Smooth muscle cell (in vitro differentiated cells): ENCODE measurements at regions not wholly inside any gene's neighbourhood (a gene's known extent, or its start where the extent isn't known, plus 50 kb on each side); places are given as distances from the start of the nearest gene placed in this dataset.

Source experiments
- DNase-seq: peaks from one replicate; lab custom pipeline; 2025; ENCODE audit not compliant: unreplicated experiment; lab: John Stamatoyannopoulos, UW
- H2AFZ ChIP-seq: fragments of 200-600 bp; sonication (generic); 2 replicates; pipeline ENCODE4 v1.6.0; 2016; ENCODE audit warnings: antibody characterized with exemption, low read depth, mild to moderate bottlenecking
- H3F3A ChIP-seq: fragments of 200-600 bp; sonication (generic); 2 replicates; pipeline ENCODE4 v1.6.0; 2017; ENCODE audit warnings: antibody characterized with exemption, low read depth
- H3K27ac ChIP-seq: fragments of 200-600 bp; sonication (generic); 2 replicates; pipeline ENCODE4 v1.5.1; 2016; ENCODE audit warnings: low read depth, mild to moderate bottlenecking
- H3K27me3 ChIP-seq: fragments of 200-600 bp; sonication (generic); 2 replicates; pipeline ENCODE4 v1.6.1; 2016; ENCODE audit warnings: low read depth, mild to moderate bottlenecking
- H3K36me3 ChIP-seq: fragments of 200-600 bp; sonication (generic); 2 replicates; pipeline ENCODE4 v1.5.1; 2016; ENCODE audit warnings: low read depth
- H3K4me1 ChIP-seq: fragments of 200-600 bp; sonication (generic); 2 replicates; pipeline ENCODE4 v1.5.1; 2016; ENCODE audit warnings: low read depth
- H3K4me2 ChIP-seq: fragments of 200-600 bp; sonication (generic); 2 replicates; pipeline ENCODE4 v1.6.0; 2016; ENCODE audit warnings: mild to moderate bottlenecking
- H3K4me3 ChIP-seq: fragments of 200-600 bp; sonication (generic); 2 replicates; pipeline ENCODE4 v1.5.1; 2016; ENCODE audit warnings: mild to moderate bottlenecking
- H3K79me2 ChIP-seq: fragments of 200-600 bp; sonication (generic); 2 replicates; pipeline ENCODE4 v1.6.0; 2016; ENCODE audit warnings: low read depth, mild to moderate bottlenecking
- H3K9ac ChIP-seq: fragments of 200-600 bp; sonication (generic); 2 replicates; pipeline ENCODE4 v1.6.0; 2016; ENCODE audit warnings: low read depth
- H3K9me3 ChIP-seq: fragments of 200-600 bp; sonication (generic); replicated peaks from 2 replicates; pipeline ENCODE4 v1.5.1; 2016; ENCODE audit warnings: low read depth
- H4K20me1 ChIP-seq: fragments of 200-600 bp; sonication (generic); 2 replicates; pipeline ENCODE4 v1.6.0; 2016; ENCODE audit warnings: low read depth
- CTCF ChIP-seq: fragments of 200-600 bp; sonication (generic); IDR thresholded peaks from 2 replicates; pipeline ENCODE4 v1.5.1; 2017; ENCODE audit warnings: borderline replicate concordance, mild to moderate bottlenecking, antibody characterized with exemption; ENCODE audit not compliant: insufficient read depth, poor library complexity, severe bottlenecking
- WGBS: methylation state at CpG from one replicate; pipeline ENCODE4 v1.1.7; 2016; ENCODE audit warnings: low lambda C conversion rate; 5-methylcytosine and 5-hydroxymethylcytosine counted together

GRCh38 chr6:227074-227782 is 65.1 kb upstream of the DUSP22 start:
- no peak overlapping the region for H3K4me3 ChIP-seq
- H3K4me2 ChIP-seq = no peak overlapping the region
- 80% methylated on average over 17 of the region's 17 CpGs for WGBS
- TF ChIP-seq CTCF = no peak
- H3K4me1 ChIP-seq = no peaks in the 10 kb centered on the region
- H3F3A ChIP-seq = no peaks in the 10 kb centered on the region
- no peak overlapping the region for H2AFZ ChIP-seq
- H3K9ac ChIP-seq = no peak overlapping the region
- H3K79me2 ChIP-seq = no peaks in the 10 kb centered on the region
- H3K9me3 ChIP-seq = no peaks in the 10 kb centered on the region
- DNase-seq = no peak
- H3K27me3 ChIP-seq = no peaks in the 10 kb centered on the region
- no peaks in the 10 kb centered on the region for H3K36me3 ChIP-seq
- no peaks in the 10 kb centered on the region for H4K20me1 ChIP-seq
- no peak overlapping the region for H3K27ac ChIP-seq

- Histone ChIP-seq H3K27ac (no peak overlapping the region), H3F3A (no peaks in the 10 kb centered on the region), H4K20me1 (no peaks in the 10 kb centered on the region), H3K79me2 (no peaks in the 10 kb centered on the region), H3K4me1 (no peaks in the 10 kb centered on the region), H3K27me3 (no peaks in the 10 kb centered on the region), H2AFZ (no peak overlapping the region), H3K9me3 (no peaks in the 10 kb centered on the region), H3K4me3 (no peak overlapping the region), H3K36me3 (no peaks in the 10 kb centered on the region), H3K9ac (no peak overlapping the region), H3K4me2 (no peak overlapping the region)
- no peak for TF ChIP-seq CTCF
- no peak for DNase-seq
- 88% methylated on average over 9 of the region's 9 CpGs for WGBS
Observed at GRCh38 chr6:227812-228338, 64.4 kb upstream of the DUSP22 start.

- Histone ChIP-seq H3K4me1 (no peaks in the 10 kb centered on the region), H2AFZ (no peak overlapping the region), H4K20me1 (no peaks in the 10 kb centered on the region), H3K4me2 (no peak overlapping the region), H3K9me3 (no peaks in the 10 kb centered on the region), H3K4me3 (no peak overlapping the region), H3K36me3 (no peaks in the 10 kb centered on the region), H3K79me2 (no peaks in the 10 kb centered on the region), H3F3A (no peaks in the 10 kb centered on the region), H3K27me3 (no peaks in the 10 kb centered on the region), H3K9ac (no peak overlapping the region), H3K27ac (no peak overlapping the region)
- 88% methylated on average over 15 of the region's 15 CpGs for WGBS
- no peak for TF ChIP-seq CTCF
- DNase-seq = no peak
Observed at GRCh38 chr6:228881-229651, 63.2 kb upstream of the DUSP22 start.

- H2AFZ ChIP-seq = no peak overlapping the region
- 93% methylated on average over 4 of the region's 4 CpGs for WGBS
- DNase-seq = no peak
- H3K9ac ChIP-seq = no peak overlapping the region
- H3K9me3 ChIP-seq = no peaks in the 10 kb centered on the region
- no peaks in the 10 kb centered on the region for H3K27me3 ChIP-seq
- H4K20me1 ChIP-seq = no peaks in the 10 kb centered on the region
- peaks cover 2% of the 10 kb centered on the region for H3K4me1 ChIP-seq
- H3K4me3 ChIP-seq = no peak overlapping the region
- no peak overlapping the region for H3K27ac ChIP-seq
- no peak for TF ChIP-seq CTCF
- H3K36me3 ChIP-seq = no peaks in the 10 kb centered on the region
- H3K79me2 ChIP-seq = no peaks in the 10 kb centered on the region
- H3F3A ChIP-seq = no peaks in the 10 kb centered on the region
- H3K4me2 ChIP-seq = no peak overlapping the region
Observed at GRCh38 chr6:231779-232178, 60.5 kb upstream of the DUSP22 start.
